H9 (cell line): ENCODE measurements at regions not wholly inside any gene's neighbourhood (a gene's known extent, or its start where the extent isn't known, plus 50 kb on each side); places are given as distances from the start of the nearest gene placed in this dataset.

ENCODE experiments used
- DNase-seq: peaks from one replicate; pipeline ENCODE4 v3.0.0-alpha.2; 2017
- H2AFZ ChIP-seq: one replicate; pipeline ENCODE4 v1.6.1; 2013; ENCODE audit warnings: mild to moderate bottlenecking, low read length, control low read depth, moderate library complexity
- H2AK5ac ChIP-seq: 2 replicates; pipeline ENCODE4 v1.6.1; 2013; ENCODE audit warnings: low read length, control low read depth, mixed read lengths; ENCODE audit not compliant: insufficient read length
- H2BK120ac ChIP-seq: one replicate; pipeline ENCODE4 v1.6.1; 2013; ENCODE audit warnings: low read depth, mild to moderate bottlenecking, low read length, control low read depth, inconsistent platforms; ENCODE audit not compliant: poor library complexity, severe bottlenecking
- H2BK12ac ChIP-seq: 2 replicates; pipeline ENCODE4 v1.6.1; 2013; ENCODE audit warnings: low read length, control low read depth, mixed read lengths, low read depth; ENCODE audit not compliant: insufficient read length
- H2BK15ac ChIP-seq: 2 replicates; pipeline ENCODE4 v1.6.1; 2013; ENCODE audit warnings: low read depth, low read length, control low read depth
- H2BK20ac ChIP-seq: one replicate; pipeline ENCODE4 v1.6.1; 2013; ENCODE audit warnings: low read depth, mild to moderate bottlenecking, low read length, control low read depth, inconsistent platforms; ENCODE audit not compliant: poor library complexity, severe bottlenecking
- H2BK5ac ChIP-seq: 2 replicates; pipeline ENCODE4 v1.6.1; 2013; ENCODE audit warnings: low read length, control low read depth, mixed read lengths; ENCODE audit not compliant: insufficient read length
- H3K14ac ChIP-seq: 2 replicates; pipeline ENCODE4 v1.6.1; 2013; ENCODE audit warnings: low read length, control low read depth; ENCODE audit not compliant: insufficient read depth
- H3K18ac ChIP-seq: 2 replicates; pipeline ENCODE4 v1.6.1; 2013; ENCODE audit warnings: low read depth, mild to moderate bottlenecking, mixed read lengths, low read length, control low read depth; ENCODE audit not compliant: insufficient read length
- H3K23ac ChIP-seq: 2 replicates; pipeline ENCODE4 v1.6.1; 2013; ENCODE audit warnings: low read length, control low read depth, mixed read lengths, low read depth; ENCODE audit not compliant: insufficient read length
- H3K23me2 ChIP-seq: 2 replicates; pipeline ENCODE4 v1.6.1; 2013; ENCODE audit warnings: low read depth, mild to moderate bottlenecking, mixed read lengths, low read length, control low read depth; ENCODE audit not compliant: insufficient read length, poor library complexity, severe bottlenecking
- H3K27ac ChIP-seq: 2 replicates; pipeline ENCODE4 v1.5.1; 2013; ENCODE audit warnings: low read length, control low read depth, mixed read lengths, low read depth; ENCODE audit not compliant: insufficient read length
- H3K27me3 ChIP-seq: 2 replicates; pipeline ENCODE4 v1.6.1; 2013; ENCODE audit warnings: low read length, control low read depth, inconsistent platforms; ENCODE audit not compliant: insufficient read depth
- H3K4ac ChIP-seq: 2 replicates; pipeline ENCODE4 v1.6.1; 2013; ENCODE audit warnings: low read depth, mild to moderate bottlenecking, control low read depth, inconsistent platforms, low read length, moderate library complexity
- H3K4me1 ChIP-seq: 2 replicates; pipeline ENCODE4 v1.6.1; 2013; ENCODE audit warnings: low read length, control low read depth, inconsistent platforms; ENCODE audit not compliant: insufficient read depth
- H3K4me2 ChIP-seq: 2 replicates; pipeline ENCODE4 v1.6.1; 2013; ENCODE audit warnings: low read length, control low read depth, mixed read lengths; ENCODE audit not compliant: insufficient read length, insufficient read depth
- H3K56ac ChIP-seq: 2 replicates; pipeline ENCODE4 v1.6.1; 2013; ENCODE audit warnings: low read depth, mild to moderate bottlenecking, mixed read lengths, low read length, control low read depth; ENCODE audit not compliant: insufficient read length
- H3K79me1 ChIP-seq: 2 replicates; pipeline ENCODE4 v1.6.1; 2013; ENCODE audit warnings: low read depth, mild to moderate bottlenecking, moderate library complexity, low read length, control low read depth, inconsistent platforms; ENCODE audit not compliant: insufficient read depth, poor library complexity, severe bottlenecking
- H3K79me2 ChIP-seq: 2 replicates; pipeline ENCODE4 v1.6.1; 2013; ENCODE audit warnings: low read length, control low read depth, inconsistent platforms; ENCODE audit not compliant: insufficient read depth
- H3K9ac ChIP-seq: 2 replicates; pipeline ENCODE4 v1.6.1; 2013; ENCODE audit warnings: low read length, control low read depth, mixed read lengths; ENCODE audit not compliant: insufficient read length; ENCODE audit errors: extremely low read depth
- H3K9me3 ChIP-seq: one replicate; pipeline ENCODE4 v1.6.1; 2013; ENCODE audit warnings: low read depth, low read length, inconsistent platforms; ENCODE audit not compliant: control insufficient read depth
- H3T11ph ChIP-seq: one replicate; pipeline ENCODE4 v1.6.1; 2013; ENCODE audit warnings: mild to moderate bottlenecking, low read length, control low read depth, inconsistent platforms
- H4K20me1 ChIP-seq: one replicate; pipeline ENCODE4 v1.6.1; 2013; ENCODE audit not compliant: control insufficient read depth, insufficient read length, insufficient read depth
- H4K5ac ChIP-seq: 2 replicates; pipeline ENCODE4 v1.6.1; 2013; ENCODE audit warnings: low read depth, mild to moderate bottlenecking, mixed read lengths, low read length, control low read depth; ENCODE audit not compliant: insufficient read length
- H4K8ac ChIP-seq: replicated peaks from 2 replicates; pipeline ENCODE4 v1.6.1; 2013; ENCODE audit warnings: low read length, control low read depth, mixed read lengths, low read depth; ENCODE audit not compliant: insufficient read length
- H4K91ac ChIP-seq: 2 replicates; pipeline ENCODE4 v1.6.1; 2013; ENCODE audit warnings: low read depth, mild to moderate bottlenecking, moderate library complexity, mixed read lengths, low read length, control low read depth; ENCODE audit not compliant: insufficient read length
- H3K27ac Mint-ChIP-seq, 3 experiments: 2 replicates in 2 of 3; 3 replicates in 1 of 3; pipeline ENCODE4 v1.8.0; 2020 to 2021; ENCODE audit warnings: mixed read lengths in 3 of 3, mild to moderate bottlenecking in 1 of 3, moderate library complexity in 1 of 3
- H3K27me3 Mint-ChIP-seq: 2 replicates; pipeline ENCODE4 v1.8.0; 2021; ENCODE audit warnings: low read depth, mild to moderate bottlenecking, moderate library complexity, mixed read lengths
- H3K36me3 Mint-ChIP-seq, 3 experiments: 2 replicates in 2 of 3; 3 replicates in 1 of 3; pipeline ENCODE4 v1.8.0; 2020 to 2021; ENCODE audit warnings: low read depth in 3 of 3, mixed read lengths in 3 of 3; ENCODE audit not compliant: insufficient read depth in 1 of 3
- H3K4me1 Mint-ChIP-seq, 2 experiments: 2 replicates each; pipeline ENCODE4 v1.8.0; 2020; ENCODE audit warnings: mixed read lengths in 2 of 2
- H3K4me3 Mint-ChIP-seq, 2 experiments: 2 replicates in 1 of 2; 3 replicates in 1 of 2; pipeline ENCODE4 v1.8.0; 2020 to 2021; ENCODE audit warnings: mild to moderate bottlenecking in 2 of 2, mixed read lengths in 2 of 2, moderate library complexity in 1 of 2
- H3K9me3 Mint-ChIP-seq, 2 experiments: 2 replicates in 1 of 2; 3 replicates in 1 of 2; pipeline ENCODE4 v1.8.0; 2020; ENCODE audit warnings: mild to moderate bottlenecking in 2 of 2, mixed read lengths in 2 of 2, moderate library complexity in 1 of 2
- WGBS: extraction: QIAGEN DNeasy Blood & Tissue Kit; methylation state at CpG from one replicate; pipeline ENCODE4 v1.1.7; 2013; ENCODE audit warnings: missing lambda C conversion rate, low lambda C conversion rate, mixed read lengths; ENCODE audit not compliant: insufficient read length; ENCODE audit errors: extremely low coverage; 5-methylcytosine and 5-hydroxymethylcytosine counted together
- TF ChIP-seq, protein P1 (sequence below): fragments of 200-600 bp; sonication (generic); conservative IDR thresholded peaks from 3 replicates; pipeline ENCODE4 v1.8.0; 2021; ENCODE audit warnings: antibody characterized with exemption, mild to moderate bottlenecking

GRCh38 chr10:47090042-47090441 lies 178.8 kb downstream of the PTPN20 start:
- no peak overlapping the region for H4K8ac ChIP-seq
- no peak overlapping the region for H2BK12ac ChIP-seq
- H3K9ac ChIP-seq: no peak overlapping the region
- H4K5ac ChIP-seq: no peak overlapping the region
- H2BK120ac ChIP-seq: no peak overlapping the region
- no peaks in the 10 kb centered on the region for H3K79me1 ChIP-seq
- H2BK15ac ChIP-seq: no peak overlapping the region
- H2AFZ ChIP-seq: no peak overlapping the region
- TF ChIP-seq, protein P1, sequence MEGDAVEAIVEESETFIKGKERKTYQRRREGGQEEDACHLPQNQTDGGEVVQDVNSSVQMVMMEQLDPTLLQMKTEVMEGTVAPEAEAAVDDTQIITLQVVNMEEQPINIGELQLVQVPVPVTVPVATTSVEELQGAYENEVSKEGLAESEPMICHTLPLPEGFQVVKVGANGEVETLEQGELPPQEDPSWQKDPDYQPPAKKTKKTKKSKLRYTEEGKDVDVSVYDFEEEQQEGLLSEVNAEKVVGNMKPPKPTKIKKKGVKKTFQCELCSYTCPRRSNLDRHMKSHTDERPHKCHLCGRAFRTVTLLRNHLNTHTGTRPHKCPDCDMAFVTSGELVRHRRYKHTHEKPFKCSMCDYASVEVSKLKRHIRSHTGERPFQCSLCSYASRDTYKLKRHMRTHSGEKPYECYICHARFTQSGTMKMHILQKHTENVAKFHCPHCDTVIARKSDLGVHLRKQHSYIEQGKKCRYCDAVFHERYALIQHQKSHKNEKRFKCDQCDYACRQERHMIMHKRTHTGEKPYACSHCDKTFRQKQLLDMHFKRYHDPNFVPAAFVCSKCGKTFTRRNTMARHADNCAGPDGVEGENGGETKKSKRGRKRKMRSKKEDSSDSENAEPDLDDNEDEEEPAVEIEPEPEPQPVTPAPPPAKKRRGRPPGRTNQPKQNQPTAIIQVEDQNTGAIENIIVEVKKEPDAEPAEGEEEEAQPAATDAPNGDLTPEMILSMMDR: no peak
- no peaks in the 10 kb centered on the region for H3K23me2 ChIP-seq
- Mint-ChIP-seq H3K36me3 (no peaks in the 10 kb centered on the region; a peak in 2 of 7 replicates), H3K4me3 (no peak overlapping the region), H3K4me1 (peaks cover 0 to 6% of the 10 kb centered on the region in 2 experiments; a peak in 2 of 4 replicates), H3K27ac (no peak overlapping the region), H3K9me3 (peaks cover 3 to 13% of the 10 kb centered on the region in 2 experiments; a peak in 4 of 5 replicates), H3K27me3 (no peaks in the 10 kb centered on the region; the same call in none of the 2 replicates)
- H3K4ac ChIP-seq: no peak overlapping the region
- no peak overlapping the region for H3T11ph ChIP-seq
- no peak overlapping the region for H3K23ac ChIP-seq
- no peak overlapping the region for H4K91ac ChIP-seq
- no peak overlapping the region for H3K56ac ChIP-seq
- DNase-seq: no peak
- H3K4me1 ChIP-seq: no peaks in the 10 kb centered on the region
- no peak overlapping the region for H3K18ac ChIP-seq
- H3K4me2 ChIP-seq: no peak overlapping the region
- H2BK5ac ChIP-seq: no peak overlapping the region
- no peak overlapping the region for H3K14ac ChIP-seq
- WGBS: no CpG with 5 or more reads among the region's 3 CpGs
- no peaks in the 10 kb centered on the region for H3K79me2 ChIP-seq
- H3K27ac ChIP-seq: no peak overlapping the region
- no peak overlapping the region for H2AK5ac ChIP-seq
- H2BK20ac ChIP-seq: no peak overlapping the region
- no peaks in the 10 kb centered on the region for H3K27me3 ChIP-seq
- H4K20me1 ChIP-seq: no peaks in the 10 kb centered on the region
- H3K9me3 ChIP-seq: no peaks in the 10 kb centered on the region
